GM19025 (cell line): ENCODE measurements at regions not wholly inside any gene's neighbourhood (a gene's known extent, or its start where the extent isn't known, plus 50 kb on each side); places are given as distances from the start of the nearest gene placed in this dataset.

ENCODE experiments used
- ATAC-seq: cut with Tn5 transposase; IDR thresholded peaks from one replicate; pipeline ENCODE4 v1.9.1; 2021; ENCODE audit warnings: mild to moderate bottlenecking, low read depth, moderate library complexity; ENCODE audit not compliant: unreplicated experiment

- no peak for ATAC-seq
These were observed 202.1 kb upstream of the EPHA7 start for GRCh38 chr6:93621442-93621841.

DNA sequence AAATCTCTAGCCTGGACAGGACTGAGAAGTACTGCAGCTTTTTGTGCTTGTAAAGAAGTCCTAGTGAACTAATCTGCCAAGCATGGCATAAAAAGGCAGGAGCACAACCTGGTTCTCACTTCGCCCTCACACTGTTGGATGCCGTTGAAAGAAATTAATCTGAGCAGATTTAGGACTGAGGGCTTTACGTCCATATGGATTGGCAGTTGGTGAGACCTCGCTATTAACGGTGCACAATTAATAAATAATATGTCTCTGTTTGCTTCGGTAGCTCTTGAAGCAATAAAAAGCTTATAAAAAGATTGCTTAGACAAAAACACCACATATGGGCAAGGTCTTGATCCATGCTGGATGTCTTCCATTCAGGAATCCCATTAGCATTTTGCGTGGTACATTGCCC is 185.6 kb upstream of the EPHA7 start:
- ATAC-seq = no peak

DNA sequence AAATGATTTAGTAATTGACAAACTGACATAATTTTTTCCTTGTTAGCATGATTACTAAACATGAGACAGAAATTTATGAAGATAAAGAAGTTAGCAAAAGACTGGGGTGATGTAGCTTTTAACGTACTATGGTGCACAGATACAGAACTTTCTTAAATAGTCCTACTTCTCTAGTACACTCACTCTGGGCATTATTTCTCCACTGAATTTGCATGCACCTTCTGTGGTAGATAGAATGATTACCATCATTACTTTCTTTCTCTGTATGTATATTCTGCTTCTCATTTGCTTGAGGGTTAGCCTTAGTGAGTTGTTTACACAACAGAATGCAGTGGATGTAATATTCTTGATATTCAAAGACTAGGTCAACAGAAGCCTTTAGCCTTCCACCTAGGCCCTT is 173.1 kb upstream of the EPHA7 start:
- ATAC-seq = no peak

DNA sequence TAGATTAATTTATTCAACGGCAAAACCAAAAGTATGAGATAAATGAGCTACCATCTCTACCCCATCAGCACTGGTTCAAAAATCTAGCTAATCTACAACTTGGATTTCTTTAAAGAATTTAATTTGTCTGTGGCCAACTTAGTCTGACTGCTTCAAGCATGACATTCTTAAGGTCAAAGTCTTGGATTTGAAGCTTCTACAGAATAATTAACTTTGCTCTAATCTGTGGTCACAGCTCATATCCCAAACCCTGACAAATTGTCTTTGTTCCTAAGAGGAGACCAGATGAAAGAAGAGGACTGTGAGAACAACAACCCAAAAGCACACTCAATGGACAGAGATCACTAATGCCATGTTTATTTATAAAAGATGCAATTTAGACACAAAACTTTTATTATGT is 166.9 kb upstream of the EPHA7 start:
- ATAC-seq = no peak

DNA sequence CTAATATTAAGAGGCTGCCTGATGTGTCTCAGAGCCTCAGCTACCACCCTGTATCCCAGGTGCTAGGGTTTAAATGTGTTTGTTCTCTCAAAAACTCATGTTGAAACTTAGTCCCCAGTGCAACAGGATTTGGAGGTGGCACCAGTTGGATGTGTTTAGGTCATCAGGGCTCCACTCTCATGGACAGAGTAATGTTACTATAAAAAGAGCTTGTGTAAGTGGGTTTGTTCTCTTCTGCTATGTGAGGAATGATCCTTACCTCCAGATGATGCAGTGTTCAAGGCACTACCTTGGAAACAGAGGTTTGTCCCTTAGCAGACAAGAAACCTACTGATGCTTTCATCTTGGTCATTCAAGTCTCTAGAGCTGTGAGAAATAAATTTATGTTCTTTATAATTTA is 164.9 kb upstream of the EPHA7 start:
- no peak for ATAC-seq

DNA sequence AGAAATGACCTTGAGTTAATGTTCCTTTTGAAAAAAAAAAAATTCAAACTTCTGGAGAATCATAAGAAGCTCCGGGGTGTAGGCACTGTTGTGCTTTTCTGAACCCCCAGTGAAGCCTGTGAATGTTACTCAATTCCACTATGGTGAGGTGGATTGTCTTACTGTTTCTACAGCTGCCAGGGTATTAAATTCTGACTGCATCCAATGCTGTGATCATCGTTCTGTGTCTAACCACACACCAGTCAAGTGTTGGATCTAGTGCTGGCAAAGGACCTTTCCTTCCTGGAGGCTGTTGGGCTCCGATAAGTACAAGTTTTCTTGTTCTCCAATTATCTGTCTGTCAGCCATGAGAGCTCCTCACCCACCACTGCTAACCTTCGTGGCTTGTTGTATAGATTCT is 162.0 kb upstream of the EPHA7 start:
- ATAC-seq = no peak

DNA sequence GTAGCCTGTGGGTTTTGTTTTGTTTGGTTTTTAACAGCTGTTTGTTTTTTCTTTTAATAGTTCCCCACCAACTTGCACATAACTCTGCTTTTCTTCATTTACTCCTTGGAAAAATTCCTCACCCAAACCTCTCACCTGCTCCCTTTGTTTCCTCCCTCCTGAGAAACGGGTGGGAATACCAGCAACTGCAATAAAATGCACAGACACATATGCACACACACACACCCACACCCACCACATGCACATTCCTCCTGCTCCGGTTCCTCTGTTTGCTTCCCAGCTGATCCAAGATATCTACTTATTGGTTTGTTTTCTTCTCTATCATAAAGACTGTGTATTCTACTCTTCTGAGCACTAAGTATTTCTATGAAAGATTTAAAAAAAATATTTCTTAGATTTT is 161.1 kb upstream of the EPHA7 start:
- ATAC-seq = no peak

DNA sequence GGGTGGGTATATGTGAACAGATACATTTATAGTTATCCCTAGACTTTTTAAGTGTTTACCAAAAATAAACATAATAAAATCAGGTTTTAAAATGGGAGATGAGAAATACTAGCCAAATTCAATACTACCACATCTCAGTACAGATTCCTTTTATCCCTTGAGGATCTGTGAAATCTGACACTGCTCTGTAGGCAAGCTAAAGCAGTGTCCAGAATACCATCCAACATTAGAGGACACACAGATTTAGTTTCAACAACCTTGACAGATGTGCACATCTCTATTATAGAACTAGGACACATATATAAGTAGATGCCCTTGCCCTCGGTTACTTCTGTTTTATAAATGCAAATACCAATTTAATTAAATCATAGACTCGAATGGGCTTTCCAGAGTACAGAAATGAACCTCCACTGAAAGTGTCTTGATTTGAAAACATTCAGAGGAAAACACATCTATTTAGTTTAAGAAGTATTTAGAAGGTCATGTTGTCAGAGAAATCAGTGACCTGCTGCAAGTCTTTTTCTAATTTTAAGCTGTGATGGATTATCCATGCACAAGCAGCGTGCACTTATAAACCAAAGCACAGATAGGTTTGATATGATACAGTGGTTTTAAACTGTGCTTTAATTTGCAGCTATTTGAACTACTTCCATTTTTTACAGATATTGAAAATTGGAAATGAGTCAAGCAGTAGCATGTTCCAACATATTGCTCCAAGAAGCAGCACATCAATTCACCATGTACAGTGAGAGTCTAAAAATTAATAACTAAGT is 156.3 kb upstream of the EPHA7 start:
- ATAC-seq = no peak

- no peak for ATAC-seq
These were observed 154.9 kb upstream of the EPHA7 start for GRCh38 chr6:93574299-93574698.

DNA sequence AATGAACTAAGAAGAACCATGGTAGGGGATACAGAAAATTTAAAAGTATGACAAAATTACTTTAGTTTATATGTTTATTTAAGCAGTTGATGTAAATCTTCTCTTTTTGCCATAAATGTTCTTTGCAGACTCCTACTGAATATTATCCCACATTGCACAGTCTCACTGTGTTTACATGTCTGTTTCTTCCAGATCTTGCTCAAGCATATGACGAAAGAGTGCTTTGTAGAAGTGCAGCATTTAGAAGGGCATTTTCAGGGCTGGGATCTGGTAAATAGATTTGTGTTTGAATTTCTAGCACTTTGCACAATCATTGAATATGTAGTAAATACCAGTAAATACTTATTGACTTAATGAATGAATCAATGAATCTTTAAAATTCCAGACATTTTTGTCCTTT is 152.0 kb upstream of the EPHA7 start:
- ATAC-seq = no peak

- no peak for ATAC-seq
These were observed 148.8 kb upstream of the EPHA7 start for GRCh38 chr6:93568169-93568568.

DNA sequence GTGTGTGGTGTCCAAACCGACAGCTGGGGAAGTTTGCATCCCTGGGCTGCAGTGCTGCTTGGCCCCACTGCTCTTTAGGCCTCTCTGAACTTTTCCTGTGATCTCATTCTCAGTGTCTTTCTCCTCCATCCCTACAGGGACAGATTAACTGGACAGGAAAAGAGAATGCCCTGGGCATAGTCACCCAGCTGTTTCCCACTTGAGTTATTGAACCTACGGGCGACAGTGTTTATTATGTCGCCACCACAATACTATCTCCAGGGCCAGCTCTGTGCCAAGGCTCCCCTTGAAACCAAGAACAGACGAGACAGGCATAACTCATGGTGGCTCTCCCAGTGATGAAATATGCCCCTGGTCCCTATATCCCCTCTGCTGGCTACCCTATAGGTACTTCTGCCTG is 147.8 kb upstream of the EPHA7 start:
- no peak for ATAC-seq

GRCh38 chr6:93566285-93566684 is 146.9 kb upstream of the EPHA7 start:
- no peak for ATAC-seq

DNA sequence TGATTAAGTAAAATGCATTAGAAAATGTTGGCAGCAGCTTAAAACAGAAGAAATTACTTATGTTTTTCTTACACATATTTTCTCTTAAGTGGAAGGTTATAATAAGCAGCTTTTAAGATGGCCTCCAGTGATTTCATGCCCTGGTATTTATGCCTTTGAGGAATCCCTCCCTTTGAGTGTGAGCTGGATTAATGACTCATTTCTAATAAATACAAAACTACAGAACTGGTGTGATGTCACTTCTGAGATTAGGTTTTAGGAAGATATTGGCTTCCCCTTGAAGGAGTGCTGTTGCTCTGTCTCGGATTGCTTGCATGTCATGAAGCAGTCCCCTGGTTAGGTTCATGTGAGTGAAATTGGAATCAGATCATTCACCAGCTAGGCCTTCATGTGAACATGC is 143.2 kb upstream of the EPHA7 start:
- ATAC-seq = no peak

DNA sequence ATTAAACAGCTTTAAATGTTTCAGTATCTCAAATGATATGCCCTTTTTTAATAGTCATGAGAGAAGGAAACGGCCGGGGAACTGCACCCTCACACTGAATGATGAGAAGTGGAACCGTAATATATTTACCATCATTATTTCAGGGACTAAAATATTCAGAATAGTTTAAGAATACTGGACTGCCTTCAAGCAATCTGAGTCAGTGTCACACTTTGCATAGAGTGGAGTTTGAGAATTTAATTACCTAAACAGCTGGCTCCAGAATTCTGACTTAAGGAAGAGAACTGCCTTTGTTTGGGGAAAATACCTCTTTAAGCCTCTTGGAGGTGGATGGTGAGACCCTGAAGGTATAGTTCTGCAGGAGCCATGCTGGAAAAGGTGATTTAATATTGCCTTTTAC is 135.9 kb upstream of the EPHA7 start:
- ATAC-seq = no peak

- ATAC-seq = no peak
These were observed 134.7 kb upstream of the EPHA7 start for GRCh38 chr6:93554018-93554417.

DNA sequence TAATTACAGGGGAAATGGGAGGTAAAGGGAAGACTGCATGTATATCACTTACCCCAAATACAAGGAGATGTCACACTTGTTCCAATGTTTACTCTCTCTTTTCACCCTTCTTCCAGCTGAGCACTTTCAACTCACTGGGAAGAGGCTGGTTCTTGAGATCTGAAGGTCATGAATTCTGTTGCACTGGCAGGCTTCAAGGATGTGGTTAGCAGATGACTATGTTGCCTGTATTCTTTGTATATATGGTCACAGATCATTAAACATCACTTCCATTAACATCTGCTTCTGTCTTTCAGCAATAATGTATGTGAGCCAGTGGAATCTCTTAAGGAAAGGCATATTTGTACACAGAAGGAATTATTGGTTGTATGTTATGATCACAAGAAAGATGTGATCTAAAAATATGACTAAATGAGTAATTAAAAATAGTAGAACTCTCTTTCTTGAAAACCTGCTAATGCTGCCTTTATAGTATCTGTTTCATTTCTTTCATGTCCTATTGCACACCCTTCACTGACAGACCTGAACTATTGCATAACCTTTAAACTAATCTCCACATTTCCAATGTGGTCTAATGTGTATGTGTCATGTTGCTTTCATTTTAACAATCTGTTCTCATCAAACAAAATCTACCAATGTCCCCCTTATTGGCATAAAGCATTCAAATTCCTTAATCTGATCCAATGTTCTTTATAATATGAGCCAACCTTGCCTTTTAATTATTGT is 131.4 kb upstream of the EPHA7 start:
- ATAC-seq = no peak

- ATAC-seq = no peak
These were observed 130.5 kb upstream of the EPHA7 start for GRCh38 chr6:93549868-93550267.

- ATAC-seq = no peak
These were observed 105.5 kb upstream of the EPHA7 start for GRCh38 chr6:93524671-93525451.

- ATAC-seq = no peak
These were observed 104.0 kb upstream of the EPHA7 start for GRCh38 chr6:93523365-93523764.

GRCh38 chr6:93516441-93516840 is 97.1 kb upstream of the EPHA7 start:
- ATAC-seq = no peak
